Stimulated activated memory B cell treated with anti-CD40 and anti-IgM and Interleukin-4, amounts not matched to agents 10 μg/mL and 1 μg/mL and 100 μg/mL, for 72 hours (primary cell): ENCODE measurements at regions not wholly inside any gene's neighbourhood (a gene's known extent, or its start where the extent isn't known, plus 50 kb on each side); places are given as distances from the start of the nearest gene placed in this dataset.

Experiments used
- ATAC-seq: fragments of 150-1000 bp; cut with Tn5 transposase; 2 replicates; pipeline ENCODE4 v1.10.0; 2021
- H3K27ac Mint-ChIP-seq: one replicate; pipeline ENCODE4 v1.8.0; 2022; ENCODE audit warnings: mild to moderate bottlenecking, mixed read lengths
- H3K27me3 Mint-ChIP-seq: one replicate; pipeline ENCODE4 v1.8.0; 2022; ENCODE audit warnings: mixed read lengths
- H3K36me3 Mint-ChIP-seq: one replicate; pipeline ENCODE4 v1.8.0; 2022; ENCODE audit warnings: mixed read lengths
- H3K4me1 Mint-ChIP-seq: one replicate; pipeline ENCODE4 v1.8.0; 2022; ENCODE audit warnings: mixed read lengths
- H3K4me3 Mint-ChIP-seq: one replicate; pipeline ENCODE4 v1.8.0; 2022; ENCODE audit warnings: mild to moderate bottlenecking, moderate library complexity, mixed read lengths
- H3K9me3 Mint-ChIP-seq: one replicate; pipeline ENCODE4 v1.8.0; 2022; ENCODE audit warnings: mixed read lengths

DNA sequence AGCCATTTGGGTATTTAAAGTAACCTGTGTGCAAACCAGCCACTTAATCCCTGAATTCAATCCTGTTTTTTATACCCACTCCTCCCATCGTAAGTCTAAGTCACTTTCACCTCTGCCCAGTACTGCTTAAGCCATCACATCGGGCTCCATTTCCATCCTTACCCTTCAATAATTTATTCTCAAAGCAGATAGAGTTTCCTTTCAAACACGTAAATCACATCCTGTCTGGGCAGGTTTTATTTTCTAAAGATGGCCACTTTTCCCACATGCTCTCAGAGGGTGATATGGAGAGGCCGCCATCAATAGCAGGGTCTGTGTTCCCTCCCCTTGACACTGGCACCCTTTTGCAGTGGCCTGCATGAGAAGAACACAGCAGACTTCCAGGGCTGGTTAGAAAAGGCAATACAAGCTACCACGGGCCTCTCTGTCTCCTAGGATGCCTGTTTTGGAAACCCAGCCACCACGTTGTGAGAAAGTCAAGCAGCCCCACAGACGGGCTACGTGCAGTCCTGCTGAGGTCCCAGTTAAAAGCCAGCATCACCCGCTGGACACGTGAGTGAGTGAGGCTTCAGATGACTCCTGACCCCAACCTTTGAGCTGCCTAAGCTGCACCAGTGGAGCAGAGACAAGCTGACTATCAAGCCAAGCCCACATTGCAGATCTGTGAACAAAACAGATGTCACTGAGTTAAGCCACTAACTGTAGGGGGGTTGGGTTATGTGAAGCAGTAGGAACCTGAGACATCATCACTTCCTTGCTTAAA is 241.8 kb upstream of the SLCO3A1 start:
- no peak for ATAC-seq
- Mint-ChIP-seq H3K9me3 (peaks cover 4% of the 10 kb centered on the region), H3K36me3 (no peaks in the 10 kb centered on the region), H3K4me3 (no peak overlapping the region), H3K27me3 (no peaks in the 10 kb centered on the region), H3K4me1 (no peaks in the 10 kb centered on the region), H3K27ac (no peak overlapping the region)

- Mint-ChIP-seq H3K4me1 (no peaks in the 10 kb centered on the region), H3K36me3 (no peaks in the 10 kb centered on the region), H3K4me3 (no peak overlapping the region), H3K9me3 (peaks cover 16% of the 10 kb centered on the region), H3K27me3 (no peaks in the 10 kb centered on the region), H3K27ac (no peak overlapping the region)
- no peak for ATAC-seq
Observed at GRCh38 chr15:91620229-91620628, 233.3 kb upstream of the SLCO3A1 start.

GRCh38 chr15:91622235-91622634 is 231.3 kb upstream of the SLCO3A1 start:
- no peaks in the 10 kb centered on the region for H3K27me3 Mint-ChIP-seq
- no peaks in the 10 kb centered on the region for H3K4me1 Mint-ChIP-seq
- H3K36me3 Mint-ChIP-seq, result no peaks in the 10 kb centered on the region
- ATAC-seq, result no peak
- no peak overlapping the region for H3K27ac Mint-ChIP-seq
- H3K4me3 Mint-ChIP-seq, result no peak overlapping the region
- peaks cover 12% of the 10 kb centered on the region for H3K9me3 Mint-ChIP-seq

DNA sequence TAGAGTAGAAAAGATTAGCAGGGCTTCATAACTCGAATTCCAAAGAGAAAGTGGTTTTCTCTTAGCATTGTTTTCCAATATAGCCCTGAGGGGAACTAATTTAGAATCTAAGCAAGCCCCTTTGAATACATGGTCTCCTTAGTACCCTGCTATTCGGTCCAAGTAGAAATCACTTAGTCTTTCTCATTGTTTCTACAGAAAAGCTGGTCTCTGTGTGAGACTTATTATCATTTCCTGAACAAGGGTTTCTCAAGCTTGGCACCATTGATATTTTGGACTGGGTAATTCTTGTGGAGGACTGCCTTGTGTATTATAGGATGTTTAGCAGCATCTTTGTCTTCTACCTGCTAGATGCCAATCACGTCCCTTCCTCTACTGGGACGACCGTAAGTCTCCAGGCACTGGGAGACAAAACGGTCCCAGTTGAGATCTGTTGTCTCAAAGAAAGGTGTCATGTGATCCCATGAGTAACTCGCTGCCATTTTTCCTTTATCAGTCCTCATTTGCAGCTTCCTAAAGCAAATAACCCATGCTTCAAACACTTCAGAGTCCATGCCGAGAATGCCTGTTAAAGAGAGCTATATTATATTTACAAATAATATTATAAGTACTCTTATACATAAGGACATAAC is 230.7 kb upstream of the SLCO3A1 start:
- Mint-ChIP-seq H3K9me3 (peaks cover 9% of the 10 kb centered on the region), H3K27me3 (no peaks in the 10 kb centered on the region), H3K4me1 (no peaks in the 10 kb centered on the region), H3K4me3 (no peak overlapping the region), H3K27ac (no peak overlapping the region), H3K36me3 (no peaks in the 10 kb centered on the region)
- ATAC-seq, result no peak

DNA sequence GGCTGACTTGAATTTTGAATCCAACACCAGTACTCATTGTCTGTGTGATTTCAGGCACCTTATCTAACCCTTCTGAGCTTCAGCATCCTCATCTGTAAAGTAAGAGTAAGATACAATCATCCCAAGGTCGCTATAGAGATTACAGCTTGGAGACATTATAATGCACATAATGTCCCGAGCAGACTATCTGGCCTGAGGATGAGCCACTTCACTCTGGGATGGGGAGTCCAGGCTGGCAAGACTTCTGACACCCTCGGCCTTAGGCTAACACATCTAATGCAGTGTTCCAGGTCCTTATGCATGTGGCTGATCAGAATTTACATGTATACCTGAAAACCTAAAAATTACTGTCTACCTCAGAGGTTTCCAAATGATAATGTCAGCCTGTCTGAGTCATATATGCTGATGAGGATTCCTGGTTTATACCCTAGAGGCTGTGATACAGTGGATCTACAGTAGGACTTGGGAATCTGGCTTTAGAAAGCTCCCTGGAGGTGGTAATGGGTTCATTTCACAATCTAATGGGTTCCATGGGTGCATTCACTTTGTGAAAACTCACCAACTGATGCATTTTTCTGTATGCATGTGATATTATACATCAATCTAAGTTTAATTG is 229.0 kb upstream of the SLCO3A1 start:
- H3K4me3 Mint-ChIP-seq, result no peak overlapping the region
- no peak overlapping the region for H3K27ac Mint-ChIP-seq
- no peaks in the 10 kb centered on the region for H3K4me1 Mint-ChIP-seq
- no peaks in the 10 kb centered on the region for H3K27me3 Mint-ChIP-seq
- no peak for ATAC-seq
- no peaks in the 10 kb centered on the region for H3K9me3 Mint-ChIP-seq
- H3K36me3 Mint-ChIP-seq, result no peaks in the 10 kb centered on the region

DNA sequence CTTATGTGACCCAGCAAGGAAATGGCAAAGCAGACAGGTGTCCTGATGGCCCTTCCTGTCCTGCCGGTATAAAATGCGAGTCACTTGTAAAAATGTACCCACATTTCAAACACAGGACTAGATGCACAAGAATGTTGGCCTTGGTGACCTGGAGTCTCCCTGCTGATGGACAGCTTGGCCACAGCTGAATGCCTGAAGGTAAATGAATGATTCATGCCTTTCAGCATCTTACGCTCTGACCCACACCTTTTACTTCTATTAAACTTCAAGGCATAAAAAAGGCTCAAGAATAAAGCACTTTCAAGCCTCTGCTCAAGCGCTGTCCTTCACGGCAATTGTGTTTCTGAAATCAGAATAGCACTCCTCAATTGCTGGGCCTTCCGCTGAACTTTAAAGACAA is 228.0 kb upstream of the SLCO3A1 start:
- Mint-ChIP-seq H3K27me3 (no peaks in the 10 kb centered on the region), H3K9me3 (no peaks in the 10 kb centered on the region), H3K4me1 (no peaks in the 10 kb centered on the region), H3K27ac (no peak overlapping the region), H3K4me3 (no peak overlapping the region), H3K36me3 (no peaks in the 10 kb centered on the region)
- no peak for ATAC-seq

- no peak overlapping the region for H3K4me3 Mint-ChIP-seq
- no peaks in the 10 kb centered on the region for H3K36me3 Mint-ChIP-seq
- no peaks in the 10 kb centered on the region for H3K4me1 Mint-ChIP-seq
- no peak overlapping the region for H3K27ac Mint-ChIP-seq
- ATAC-seq, result no peak
- no peaks in the 10 kb centered on the region for H3K27me3 Mint-ChIP-seq
- H3K9me3 Mint-ChIP-seq, result peaks cover 4% of the 10 kb centered on the region
Observed at GRCh38 chr15:91627473-91628278, 225.8 kb upstream of the SLCO3A1 start.

DNA sequence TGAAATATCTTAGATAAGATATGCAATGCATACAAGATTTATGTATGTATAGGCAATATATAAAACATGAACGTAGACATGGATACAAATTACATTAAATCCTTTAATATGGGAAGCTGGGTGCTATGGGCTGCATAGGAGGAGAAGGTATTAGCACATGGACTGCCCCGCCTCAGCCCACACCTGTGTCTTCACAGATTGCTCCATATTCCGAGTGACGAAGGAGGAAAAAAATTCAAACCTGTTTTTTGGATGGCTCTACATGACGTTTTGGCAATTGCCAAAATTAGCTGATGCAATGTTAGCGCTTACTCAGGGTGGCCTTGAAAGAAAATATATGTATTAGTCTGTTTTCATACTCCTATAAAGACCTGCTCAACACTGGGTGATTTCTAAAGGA is 223.4 kb upstream of the SLCO3A1 start:
- no peaks in the 10 kb centered on the region for H3K4me1 Mint-ChIP-seq
- H3K27me3 Mint-ChIP-seq, result no peaks in the 10 kb centered on the region
- ATAC-seq, result no peak
- peaks cover 4% of the 10 kb centered on the region for H3K9me3 Mint-ChIP-seq
- H3K27ac Mint-ChIP-seq, result no peak overlapping the region
- no peaks in the 10 kb centered on the region for H3K36me3 Mint-ChIP-seq
- no peak overlapping the region for H3K4me3 Mint-ChIP-seq

DNA sequence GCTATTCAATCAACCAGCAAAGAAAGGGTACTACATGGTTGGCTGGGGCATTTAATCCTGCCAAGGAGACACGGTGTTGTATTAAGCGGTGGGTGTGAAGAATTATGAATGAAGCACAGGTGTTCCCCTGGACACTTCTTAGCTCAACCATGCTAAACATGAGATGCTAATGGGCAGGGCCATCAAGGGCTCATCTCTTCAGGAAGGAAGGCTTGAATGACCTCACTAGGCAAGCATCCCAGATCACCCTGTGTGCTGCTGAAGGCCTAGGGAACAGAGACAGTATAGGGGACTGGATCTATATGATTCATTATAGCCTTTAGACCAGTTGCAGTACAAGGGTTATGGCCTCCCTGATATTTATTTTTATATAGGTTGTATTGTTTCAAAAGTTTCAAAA is 221.3 kb upstream of the SLCO3A1 start:
- ATAC-seq, result no peak
- H3K27me3 Mint-ChIP-seq, result no peaks in the 10 kb centered on the region
- no peaks in the 10 kb centered on the region for H3K36me3 Mint-ChIP-seq
- no peaks in the 10 kb centered on the region for H3K4me1 Mint-ChIP-seq
- no peak overlapping the region for H3K4me3 Mint-ChIP-seq
- H3K9me3 Mint-ChIP-seq, result peaks cover 4% of the 10 kb centered on the region
- no peak overlapping the region for H3K27ac Mint-ChIP-seq

- Mint-ChIP-seq H3K9me3 (peaks cover 6% of the 10 kb centered on the region), H3K27me3 (no peaks in the 10 kb centered on the region), H3K27ac (no peak overlapping the region), H3K36me3 (no peaks in the 10 kb centered on the region), H3K4me3 (no peak overlapping the region), H3K4me1 (no peaks in the 10 kb centered on the region)
- no peak for ATAC-seq
Observed at GRCh38 chr15:91632981-91633380, 220.5 kb upstream of the SLCO3A1 start.

- no peaks in the 10 kb centered on the region for H3K36me3 Mint-ChIP-seq
- H3K27ac Mint-ChIP-seq, result no peak overlapping the region
- no peak overlapping the region for H3K4me3 Mint-ChIP-seq
- H3K9me3 Mint-ChIP-seq, result peaks cover 7% of the 10 kb centered on the region
- no peaks in the 10 kb centered on the region for H3K4me1 Mint-ChIP-seq
- H3K27me3 Mint-ChIP-seq, result no peaks in the 10 kb centered on the region
- ATAC-seq, result no peak
Observed at GRCh38 chr15:91634179-91634578, 219.3 kb upstream of the SLCO3A1 start.

- no peak for ATAC-seq
- Mint-ChIP-seq H3K9me3 (peaks cover 7% of the 10 kb centered on the region), H3K4me3 (no peak overlapping the region), H3K36me3 (no peaks in the 10 kb centered on the region), H3K27ac (no peak overlapping the region), H3K27me3 (no peaks in the 10 kb centered on the region), H3K4me1 (no peaks in the 10 kb centered on the region)
Observed at GRCh38 chr15:91635080-91635479, 218.4 kb upstream of the SLCO3A1 start.

- no peaks in the 10 kb centered on the region for H3K27me3 Mint-ChIP-seq
- no peaks in the 10 kb centered on the region for H3K36me3 Mint-ChIP-seq
- H3K27ac Mint-ChIP-seq, result no peak overlapping the region
- H3K4me3 Mint-ChIP-seq, result no peak overlapping the region
- no peak for ATAC-seq
- peaks cover 10% of the 10 kb centered on the region for H3K9me3 Mint-ChIP-seq
- H3K4me1 Mint-ChIP-seq, result no peaks in the 10 kb centered on the region
Observed at GRCh38 chr15:91635641-91636040, 217.9 kb upstream of the SLCO3A1 start.

- Mint-ChIP-seq H3K27me3 (no peaks in the 10 kb centered on the region), H3K9me3 (no peaks in the 10 kb centered on the region), H3K4me1 (no peaks in the 10 kb centered on the region), H3K36me3 (no peaks in the 10 kb centered on the region), H3K27ac (no peak overlapping the region), H3K4me3 (no peak overlapping the region)
- ATAC-seq, result no peak
Observed at GRCh38 chr15:91649016-91649415, 204.5 kb upstream of the SLCO3A1 start.

GRCh38 chr15:91649831-91650321 is 203.6 kb upstream of the SLCO3A1 start:
- Mint-ChIP-seq H3K9me3 (no peaks in the 10 kb centered on the region), H3K27ac (no peak overlapping the region), H3K4me1 (no peaks in the 10 kb centered on the region), H3K4me3 (no peak overlapping the region), H3K36me3 (no peaks in the 10 kb centered on the region), H3K27me3 (no peaks in the 10 kb centered on the region)
- ATAC-seq, result no peak
